BE2C (cell line): ENCODE measurements at regions not wholly inside any gene's neighbourhood (a gene's known extent, or its start where the extent isn't known, plus 50 kb on each side); places are given as distances from the start of the nearest gene placed in this dataset.

Experiments
- DNase-seq: peaks from one replicate; pipeline ENCODE4 v3.0.0-alpha.2; 2020
- H3K27me3 ChIP-seq: fragments of 250-450 bp; sonication (Bioruptor Pico); 2 replicates; pipeline ENCODE4 v1.5.1; 2020; ENCODE audit warnings: mild to moderate bottlenecking
- H3K36me3 ChIP-seq: fragments of 250-450 bp; sonication (Bioruptor Pico); 2 replicates; pipeline ENCODE4 v1.5.1; 2020; ENCODE audit warnings: mild to moderate bottlenecking
- H3K4me1 ChIP-seq: fragments of 250-450 bp; sonication (Bioruptor Pico); 2 replicates; pipeline ENCODE4 v1.5.1; 2020
- H3K4me3 ChIP-seq: 2 replicates; pipeline ENCODE4 v1.5.1; 2011; ENCODE audit warnings: low read depth, low read length
- H3K9me3 ChIP-seq: fragments of 250-450 bp; sonication (Bioruptor Pico); 2 replicates; pipeline ENCODE4 v1.5.1; 2020
- CTCF ChIP-seq: IDR thresholded peaks from 2 replicates; pipeline ENCODE4 v1.5.1; 2012; ENCODE audit warnings: mild to moderate bottlenecking, low read depth, low read length

- DNase-seq, result peak; percentile 0
- no peaks in the 10 kb centered on the region for H3K27me3 ChIP-seq
- no peaks in the 10 kb centered on the region for H3K4me1 ChIP-seq
- H3K4me3 ChIP-seq, result no peak overlapping the region
- no peaks in the 10 kb centered on the region for H3K36me3 ChIP-seq
- H3K9me3 ChIP-seq, result no peaks in the 10 kb centered on the region; the same call in 1 of the 2 replicates
- TF ChIP-seq CTCF, result no peak
These were observed 378.1 kb downstream of the ALG10 start for GRCh38 chr12:34400411-34400881.

- Histone ChIP-seq H3K36me3 (no peaks in the 10 kb centered on the region), H3K9me3 (no peaks in the 10 kb centered on the region; the same call in 1 of the 2 replicates), H3K27me3 (no peaks in the 10 kb centered on the region), H3K4me3 (no peak overlapping the region), H3K4me1 (no peaks in the 10 kb centered on the region)
- no peak for TF ChIP-seq CTCF
- peak; percentile 4 for DNase-seq
These were observed 378.8 kb downstream of the ALG10 start for GRCh38 chr12:34400986-34401658.

GRCh38 chr12:34401659-34402227 lies 379.4 kb downstream of the ALG10 start:
- H3K36me3 ChIP-seq, result no peaks in the 10 kb centered on the region
- TF ChIP-seq CTCF, result no peak
- H3K9me3 ChIP-seq, result no peaks in the 10 kb centered on the region; the same call in 1 of the 2 replicates
- peak; percentile 3 for DNase-seq
- H3K4me3 ChIP-seq, result no peak overlapping the region
- H3K27me3 ChIP-seq, result no peaks in the 10 kb centered on the region
- no peaks in the 10 kb centered on the region for H3K4me1 ChIP-seq

GRCh38 chr12:34402228-34402898 lies 380.1 kb downstream of the ALG10 start:
- no peak overlapping the region for H3K4me3 ChIP-seq
- no peaks in the 10 kb centered on the region for H3K36me3 ChIP-seq
- no peaks in the 10 kb centered on the region for H3K27me3 ChIP-seq
- DNase-seq, result peak; percentile 4
- H3K9me3 ChIP-seq, result no peaks in the 10 kb centered on the region; the same call in 1 of the 2 replicates
- no peak for TF ChIP-seq CTCF
- no peaks in the 10 kb centered on the region for H3K4me1 ChIP-seq

GRCh38 chr12:34402899-34403705 lies 380.8 kb downstream of the ALG10 start:
- Histone ChIP-seq H3K4me1 (no peaks in the 10 kb centered on the region), H3K9me3 (no peaks in the 10 kb centered on the region; the same call in 1 of the 2 replicates), H3K27me3 (no peaks in the 10 kb centered on the region), H3K4me3 (no peak overlapping the region), H3K36me3 (no peaks in the 10 kb centered on the region)
- no peak for TF ChIP-seq CTCF
- peak; percentile 6 for DNase-seq
